Calu3 (cell line): ENCODE measurements at regions not wholly inside any gene's neighbourhood (a gene's known extent, or its start where the extent isn't known, plus 50 kb on each side); places are given as distances from the start of the nearest gene placed in this dataset.

Experiments
- BruUV-seq: library from RNA; stranded (reverse); fragments of 400-500 nt; replicated peaks from 2 replicates; lab custom pipeline; 2021; lab: Mats Ljungman, UMichigan
- CTCF ChIA-PET: fragments of 300-600 bp; sonication (Branson Sonifier 250); formaldehyde crosslinking; loops from one replicate; lab custom pipeline; 2022; ENCODE audit warnings: antibody characterized with exemption; lab: Charles Lee
- DNase-seq: peaks from one replicate; pipeline ENCODE4 v3.0.0; 2022
- H3K27ac Mint-ChIP-seq: one replicate; pipeline ENCODE4 v1.8.0; 2022; ENCODE audit warnings: mixed read lengths; ENCODE audit not compliant: unreplicated experiment
- H3K27me3 Mint-ChIP-seq: one replicate; pipeline ENCODE4 v1.8.0; 2022; ENCODE audit warnings: mixed read lengths; ENCODE audit not compliant: unreplicated experiment
- H3K36me3 Mint-ChIP-seq: one replicate; pipeline ENCODE4 v1.8.0; 2022; ENCODE audit warnings: mild to moderate bottlenecking, moderate library complexity, mixed read lengths; ENCODE audit not compliant: insufficient read depth, unreplicated experiment
- H3K4me1 Mint-ChIP-seq: one replicate; pipeline ENCODE4 v1.8.0; 2022; ENCODE audit warnings: mild to moderate bottlenecking, low read depth, mixed read lengths; ENCODE audit not compliant: unreplicated experiment
- H3K4me3 Mint-ChIP-seq: one replicate; pipeline ENCODE4 v1.8.0; 2022; ENCODE audit warnings: mild to moderate bottlenecking, low read depth, moderate library complexity, mixed read lengths; ENCODE audit not compliant: unreplicated experiment
- H3K9me3 Mint-ChIP-seq: one replicate; pipeline ENCODE4 v1.8.0; 2022; ENCODE audit warnings: low read depth, mixed read lengths; ENCODE audit not compliant: unreplicated experiment
- CTCF ChIP-seq: fragments of 200-600 bp; IDR thresholded peaks from one replicate; pipeline ENCODE4 v1.8.0; 2022; ENCODE audit warnings: antibody characterized with exemption; ENCODE audit not compliant: unreplicated experiment
- intact Hi-C: fragments of 100-400 bp; cut with micrococcal nuclease; formaldehyde crosslinking; loops from one replicate; pipeline ENCODE4 v1.10.0; 2022; ENCODE audit not compliant: unreplicated experiment

GRCh38 chr3:150107429-150108175 lies 136.9 kb upstream of the PFN2 start:
- H3K27me3 Mint-ChIP-seq = no peaks in the 10 kb centered on the region
- TF ChIP-seq CTCF = no peak
- DNase-seq = no peak
- no peaks in the 10 kb centered on the region for H3K9me3 Mint-ChIP-seq
- no peaks in the 10 kb centered on the region for H3K36me3 Mint-ChIP-seq
- no peaks in the 10 kb centered on the region for H3K4me1 Mint-ChIP-seq
- intact Hi-C loops = no loop called here
- no peak overlapping the region for H3K4me3 Mint-ChIP-seq
- no TSS peak for BruUV-seq
- CTCF ChIA-PET = no interaction called here
- no peak overlapping the region for H3K27ac Mint-ChIP-seq

GRCh38 chr3:150106740-150107428 lies 136.2 kb upstream of the PFN2 start:
- Mint-ChIP-seq H3K9me3 (no peaks in the 10 kb centered on the region), H3K4me1 (no peaks in the 10 kb centered on the region), H3K4me3 (no peak overlapping the region), H3K36me3 (no peaks in the 10 kb centered on the region), H3K27ac (no peak overlapping the region), H3K27me3 (no peaks in the 10 kb centered on the region)
- intact Hi-C loops = no loop called here
- no peak for DNase-seq
- no peak for TF ChIP-seq CTCF
- BruUV-seq = no TSS peak
- CTCF ChIA-PET = interaction anchor here (0.5 kb wide), 1 partner anchor 147 kb away, joined by 3 read pairs; no protein-coding TSS in a partner anchor

- no peak overlapping the region for H3K4me3 Mint-ChIP-seq
- H3K4me1 Mint-ChIP-seq = no peaks in the 10 kb centered on the region
- peaks cover 2% of the 10 kb centered on the region for H3K9me3 Mint-ChIP-seq
- H3K27me3 Mint-ChIP-seq = no peaks in the 10 kb centered on the region
- TF ChIP-seq CTCF = no peak
- no peaks in the 10 kb centered on the region for H3K36me3 Mint-ChIP-seq
- CTCF ChIA-PET = no interaction called here
- no peak overlapping the region for H3K27ac Mint-ChIP-seq
- intact Hi-C loops = no loop called here
- no peak for DNase-seq
- no TSS peak for BruUV-seq
Observed at GRCh38 chr3:150105886-150106612, 135.4 kb upstream of the PFN2 start.

- Mint-ChIP-seq H3K27ac (no peak overlapping the region), H3K27me3 (no peaks in the 10 kb centered on the region), H3K4me1 (no peaks in the 10 kb centered on the region), H3K36me3 (no peaks in the 10 kb centered on the region), H3K9me3 (peaks cover 2% of the 10 kb centered on the region), H3K4me3 (no peak overlapping the region)
- no peak for TF ChIP-seq CTCF
- intact Hi-C loops = no loop called here
- DNase-seq = no peak
- BruUV-seq = no TSS peak
- CTCF ChIA-PET = interaction anchor here (0.6 kb wide), 1 partner anchor 381 kb away, joined by 4 read pairs; no protein-coding TSS in a partner anchor
Observed at GRCh38 chr3:150105025-150105424, 134.3 kb upstream of the PFN2 start.
